IMR-90 (cell line): ENCODE measurements at regions not wholly inside any gene's neighbourhood (a gene's known extent, or its start where the extent isn't known, plus 50 kb on each side); places are given as distances from the start of the nearest gene placed in this dataset.

ENCODE experiments used
- CEBPB ChIP-seq: IDR thresholded peaks from 2 replicates; pipeline ENCODE4 v1.6.1; 2012; ENCODE audit warnings: low read depth, low read length, improper control_type of control experiment
- CTCF ChIP-seq: conservative IDR thresholded peaks from 2 replicates; pipeline ENCODE4 v1.5.1; 2012; ENCODE audit warnings: mild to moderate bottlenecking, low read depth, low read length, improper control_type of control experiment
- MAZ ChIP-seq: IDR thresholded peaks from 2 replicates; pipeline ENCODE4 v1.6.1; 2012; ENCODE audit warnings: low read depth, mild to moderate bottlenecking, low read length, improper control_type of control experiment, moderate library complexity, borderline replicate concordance
- RAD21 ChIP-seq: IDR thresholded peaks from 2 replicates; pipeline ENCODE4 v1.6.1; 2012; ENCODE audit warnings: low read length, improper control_type of control experiment
- RFX5 ChIP-seq: IDR thresholded peaks from 2 replicates; pipeline ENCODE4 v1.8.0; 2012; ENCODE audit warnings: low read depth, mild to moderate bottlenecking, low read length, moderate library complexity

GRCh38 chr2:217568289-217568971, 434.4 kb downstream of the TNS1 start:
- no peak for TF ChIP-seq MAZ
- TF ChIP-seq CEBPB, result no peak
- TF ChIP-seq CTCF, result no peak
- no peak for TF ChIP-seq RAD21
- TF ChIP-seq RFX5, result no peak
